ENCODE measurements at regions not wholly inside any gene's neighbourhood (a gene's known extent, or its start where the extent isn't known, plus 50 kb on each side); places are given as distances from the start of the nearest gene placed in this dataset.

GRCh38 chr1:190540366-190540765 is 62.7 kb upstream of the BRINP3 start:
- H3K36me3 Mint-ChIP-seq = no peaks in the 10 kb centered on the region
- no peaks in the 10 kb centered on the region for H3K9me3 Mint-ChIP-seq
- ATAC-seq (peak; percentile 52; the same call in 1 of the 2 replicates), DNase-seq (ENCODE audit: low spot score) (no peak)
- H3K27ac Mint-ChIP-seq = no peak overlapping the region
- POLR2A ChIA-PET = no interaction called here
- CTCF ChIA-PET = no interaction called here
- H3K4me3 Mint-ChIP-seq = no peak overlapping the region
- TF ChIP-seq GTF2I (CRISPR knock-in tag; conservative IDR thresholded peaks at IDR 0.05) (no peak), TCF7 (CRISPR knock-in tag; IDR thresholded peaks at IDR 0.05; ENCODE audit: low read depth) (no peak), HMGA2 (CRISPR knock-in tag; IDR thresholded peaks at IDR 0.05) (no peak), E2F4 (CRISPR knock-in tag; IDR thresholded peaks at IDR 0.05; ENCODE audit: borderline replicate concordance, low read depth) (no peak), JUN (CRISPR knock-in tag; IDR thresholded peaks at IDR 0.05) (no peak), MYBL2 (CRISPR knock-in tag; IDR thresholded peaks at IDR 0.05) (no peak), NFE2L1 (CRISPR knock-in tag; IDR thresholded peaks at IDR 0.05) (no peak)
- 0 out of 2 replicates have a peak, but pooled peaks cover 3% of the 10 kb centered on the region for H3K4me1 Mint-ChIP-seq
- H3K27me3 Mint-ChIP-seq (ENCODE audit: low read depth) = no peaks in the 10 kb centered on the region; the same call in 1 of the 2 replicates

- no peak for TF ChIP-seq NFATC4 (CRISPR knock-in tag; IDR thresholded peaks at IDR 0.05)
- TF ChIP-seq SOX15 (CRISPR knock-in tag; IDR thresholded peaks at IDR 0.05) = no peak
- no peak for TF ChIP-seq TP53 (CRISPR knock-in tag; IDR thresholded peaks at IDR 0.05)
- TF ChIP-seq ZNF416 (CRISPR knock-in tag; IDR thresholded peaks at IDR 0.05) = no peak
- no peak for TF ChIP-seq E2F1 (CRISPR knock-in tag; IDR thresholded peaks at IDR 0.05)
- no peak for TF ChIP-seq MXD4 (CRISPR knock-in tag; IDR thresholded peaks at IDR 0.05; ENCODE audit: borderline replicate concordance)
- TF ChIP-seq FOXK1 (CRISPR knock-in tag; IDR thresholded peaks at IDR 0.05) = no peak
- TF ChIP-seq CBFB (CRISPR knock-in tag; IDR thresholded peaks at IDR 0.05; ENCODE audit: low read depth) = no peak
- TF ChIP-seq AR (CRISPR knock-in tag; IDR thresholded peaks at IDR 0.05) = no peak
- no peak for TF ChIP-seq ZMAT4 (CRISPR knock-in tag; IDR thresholded peaks at IDR 0.05)
- no peak for TF ChIP-seq ATF3 (CRISPR knock-in tag; conservative IDR thresholded peaks at IDR 0.05)
- no peak for TF ChIP-seq ZNF532 (CRISPR knock-in tag; IDR thresholded peaks at IDR 0.05; ENCODE audit: borderline replicate concordance)
- Mint-ChIP-seq H3K27me3 (ENCODE audit: low read depth) (peaks cover 48% of the 10 kb centered on the region), H3K4me1 (peaks cover 17% of the 10 kb centered on the region), H3K36me3 (no peaks in the 10 kb centered on the region), H3K9me3 (no peaks in the 10 kb centered on the region), H3K27ac (no peak overlapping the region), H3K4me3 (no peak overlapping the region)
- POLR2A ChIA-PET = no interaction called here
- CTCF ChIA-PET = no interaction called here
- ATAC-seq = peak; percentile 53
- DNase-seq (ENCODE audit: low spot score) = no peak
These were observed 74.0 kb upstream of the BRINP3 start for GRCh38 chr1:190551638-190552037.
